HEK293 (cell line): ENCODE measurements at regions not wholly inside any gene's neighbourhood (a gene's known extent, or its start where the extent isn't known, plus 50 kb on each side); places are given as distances from the start of the nearest gene placed in this dataset.

Source experiments
- FEZF1 ChIP-seq: fragments of 450-650 bp; formaldehyde crosslinking; IDR thresholded peaks from 2 replicates; pipeline ENCODE4 v1.5.1; 2016; ENCODE audit warnings: missing biosample characterization, missing genetic modification characterization
- HOXC10 ChIP-seq: sonication (generic); formaldehyde crosslinking; IDR thresholded peaks from 2 replicates; pipeline ENCODE4 v1.8.1; 2023; ENCODE audit warnings: mild to moderate bottlenecking, missing genetic modification reagents
- IKZF3 ChIP-seq: fragments of 450-650 bp; IDR thresholded peaks from 2 replicates; pipeline ENCODE4 v1.5.0; 2018; ENCODE audit warnings: missing biosample characterization, mild to moderate bottlenecking, missing genetic modification characterization, moderate library complexity
- MYNN ChIP-seq: fragments of 450-650 bp; formaldehyde crosslinking; IDR thresholded peaks from 2 replicates; pipeline ENCODE4 v1.5.1; 2016; ENCODE audit warnings: missing biosample characterization, missing genetic modification characterization, borderline replicate concordance
- MZF1 ChIP-seq: fragments of 450-650 bp; formaldehyde crosslinking; IDR thresholded peaks from 2 replicates; pipeline ENCODE4 v1.5.1; 2017; ENCODE audit warnings: missing biosample characterization, missing genetic modification characterization, borderline replicate concordance
- ZFP3 ChIP-seq: fragments of 450-650 bp; formaldehyde crosslinking; IDR thresholded peaks from 2 replicates; pipeline ENCODE4 v1.5.1; 2016; ENCODE audit warnings: low read depth, missing biosample characterization, missing genetic modification characterization
- ZFP37 ChIP-seq: fragments of 450-650 bp; formaldehyde crosslinking; IDR thresholded peaks from 2 replicates; pipeline ENCODE4 v1.5.1; 2016; ENCODE audit warnings: missing biosample characterization, missing genetic modification characterization
- ZNF155 ChIP-seq: fragments of 450-650 bp; formaldehyde crosslinking; IDR thresholded peaks from 2 replicates; pipeline ENCODE4 v1.5.1; 2016; ENCODE audit warnings: missing biosample characterization, missing genetic modification characterization
- ZNF169 ChIP-seq: fragments of 450-650 bp; formaldehyde crosslinking; IDR thresholded peaks from 2 replicates; pipeline ENCODE4 v1.5.1; 2016; ENCODE audit warnings: missing biosample characterization, missing genetic modification characterization
- ZNF175 ChIP-seq: fragments of 450-650 bp; formaldehyde crosslinking; IDR thresholded peaks from 2 replicates; pipeline ENCODE4 v1.5.1; 2016; ENCODE audit warnings: missing biosample characterization, missing genetic modification characterization
- ZNF19 ChIP-seq: fragments of 450-650 bp; formaldehyde crosslinking; IDR thresholded peaks from 2 replicates; pipeline ENCODE4; 2016; ENCODE audit warnings: missing biosample characterization, missing genetic modification characterization, low read depth
- ZNF24 ChIP-seq: fragments of 450-650 bp; formaldehyde crosslinking; IDR thresholded peaks from 2 replicates; pipeline ENCODE4 v1.5.1; 2016; ENCODE audit warnings: missing biosample characterization, missing genetic modification characterization
- ZNF266 ChIP-seq: fragments of 450-650 bp; formaldehyde crosslinking; IDR thresholded peaks from 2 replicates; pipeline ENCODE4 v1.5.1; 2016; ENCODE audit warnings: missing biosample characterization, missing genetic modification characterization, low read depth
- ZNF394 ChIP-seq: fragments of 450-650 bp; formaldehyde crosslinking; IDR thresholded peaks from 2 replicates; pipeline ENCODE4 v1.5.1; 2016; ENCODE audit warnings: missing biosample characterization, missing genetic modification characterization, mild to moderate bottlenecking, moderate library complexity, borderline replicate concordance
- ZNF404 ChIP-seq: fragments of 450-650 bp; formaldehyde crosslinking; IDR thresholded peaks from 2 replicates; pipeline ENCODE4 v1.5.1; 2017; ENCODE audit warnings: missing biosample characterization, missing genetic modification characterization
- ZNF423 ChIP-seq: fragments of 450-650 bp; formaldehyde crosslinking; IDR thresholded peaks from 2 replicates; pipeline ENCODE4 v1.5.1; 2016; ENCODE audit warnings: missing biosample characterization, missing genetic modification characterization
- ZNF510 ChIP-seq: fragments of 450-650 bp; formaldehyde crosslinking; IDR thresholded peaks from 2 replicates; pipeline ENCODE4 v1.5.1; 2018; ENCODE audit warnings: mild to moderate bottlenecking, missing genetic modification characterization, missing biosample characterization; ENCODE audit not compliant: insufficient replicate concordance
- ZNF558 ChIP-seq: fragments of 450-650 bp; formaldehyde crosslinking; IDR thresholded peaks from 2 replicates; pipeline ENCODE4 v1.5.1; 2016; ENCODE audit warnings: missing biosample characterization, missing genetic modification characterization
- ZNF571 ChIP-seq: fragments of 450-650 bp; formaldehyde crosslinking; IDR thresholded peaks from 2 replicates; pipeline ENCODE4 v1.5.0; 2017; ENCODE audit warnings: missing biosample characterization, missing genetic modification characterization
- ZNF624 ChIP-seq: fragments of 450-650 bp; formaldehyde crosslinking; IDR thresholded peaks from 2 replicates; pipeline ENCODE4 v1.5.1; 2017; ENCODE audit warnings: missing biosample characterization, missing genetic modification characterization
- ZNF670 ChIP-seq: fragments of 450-650 bp; formaldehyde crosslinking; IDR thresholded peaks from 2 replicates; pipeline ENCODE4 v1.5.1; 2016; ENCODE audit warnings: missing biosample characterization, missing genetic modification characterization, low read depth
- ZNF792 ChIP-seq: fragments of 450-650 bp; formaldehyde crosslinking; IDR thresholded peaks from 2 replicates; pipeline ENCODE4 v1.5.1; 2016; ENCODE audit warnings: missing biosample characterization, missing genetic modification characterization
- TF ChIP-seq, protein P1 (sequence below): IDR thresholded peaks from 2 replicates; pipeline ENCODE4 v1.6.1; 2011; ENCODE audit warnings: mild to moderate bottlenecking, low read depth, low read length, borderline replicate concordance
- TF ChIP-seq, protein P2 (sequence below): fragments of 450-650 bp; formaldehyde crosslinking; IDR thresholded peaks from 2 replicates; pipeline ENCODE4 v1.5.1; 2016; ENCODE audit warnings: missing biosample characterization, missing genetic modification characterization
- TF ChIP-seq, protein P3 (sequence below): fragments of 450-650 bp; formaldehyde crosslinking; IDR thresholded peaks from 2 replicates; pipeline ENCODE4 v1.5.1; 2016; ENCODE audit warnings: missing biosample characterization, missing genetic modification characterization
- TF ChIP-seq, protein P4 (sequence below): fragments of 450-650 bp; formaldehyde crosslinking; IDR thresholded peaks from 2 replicates; pipeline ENCODE4 v1.5.1; 2016; ENCODE audit warnings: missing biosample characterization, missing genetic modification characterization
- TF ChIP-seq, protein P5 (sequence below): fragments of 450-650 bp; formaldehyde crosslinking; IDR thresholded peaks from 2 replicates; pipeline ENCODE4 v1.5.1; 2016; ENCODE audit warnings: missing biosample characterization, missing genetic modification characterization
- TF ChIP-seq, protein P6 (sequence below): fragments of 450-650 bp; formaldehyde crosslinking; IDR thresholded peaks from 2 replicates; pipeline ENCODE4 v1.5.1; 2016; ENCODE audit warnings: missing biosample characterization, missing genetic modification characterization
- TF ChIP-seq, protein P7 (sequence below): fragments of 450-650 bp; formaldehyde crosslinking; IDR thresholded peaks from 2 replicates; pipeline ENCODE4 v1.5.1; 2016; ENCODE audit warnings: missing biosample characterization, missing genetic modification characterization

DNA sequence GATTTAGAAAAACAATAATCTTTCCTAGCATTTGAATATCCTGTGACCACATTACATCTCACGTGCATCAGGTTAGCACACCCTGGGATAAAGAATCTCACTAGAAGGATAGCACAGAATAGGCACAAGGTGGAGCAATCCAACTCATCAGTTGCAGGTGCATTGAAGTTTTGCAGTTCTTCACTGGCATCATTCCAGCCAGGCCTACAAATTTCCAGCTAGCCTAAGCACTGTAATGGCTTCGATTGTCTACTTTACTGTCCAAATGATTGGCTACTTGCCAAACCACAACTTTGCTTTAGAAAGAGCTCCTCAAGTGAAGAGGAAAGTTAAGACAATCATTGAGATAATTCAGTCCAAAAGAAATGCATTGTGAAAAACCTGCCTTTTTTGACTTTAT is 89.5 kb downstream of the SPRY2 start (continued):
- TF ChIP-seq, protein P1, sequence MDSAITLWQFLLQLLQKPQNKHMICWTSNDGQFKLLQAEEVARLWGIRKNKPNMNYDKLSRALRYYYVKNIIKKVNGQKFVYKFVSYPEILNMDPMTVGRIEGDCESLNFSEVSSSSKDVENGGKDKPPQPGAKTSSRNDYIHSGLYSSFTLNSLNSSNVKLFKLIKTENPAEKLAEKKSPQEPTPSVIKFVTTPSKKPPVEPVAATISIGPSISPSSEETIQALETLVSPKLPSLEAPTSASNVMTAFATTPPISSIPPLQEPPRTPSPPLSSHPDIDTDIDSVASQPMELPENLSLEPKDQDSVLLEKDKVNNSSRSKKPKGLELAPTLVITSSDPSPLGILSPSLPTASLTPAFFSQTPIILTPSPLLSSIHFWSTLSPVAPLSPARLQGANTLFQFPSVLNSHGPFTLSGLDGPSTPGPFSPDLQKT = no peak
- no peak for TF ChIP-seq ZFP3 (tag by site-specific recombination)
- no peak for TF ChIP-seq ZNF571 (tag by site-specific recombination)
- TF ChIP-seq ZNF404 = no peak
- TF ChIP-seq, protein P2, sequence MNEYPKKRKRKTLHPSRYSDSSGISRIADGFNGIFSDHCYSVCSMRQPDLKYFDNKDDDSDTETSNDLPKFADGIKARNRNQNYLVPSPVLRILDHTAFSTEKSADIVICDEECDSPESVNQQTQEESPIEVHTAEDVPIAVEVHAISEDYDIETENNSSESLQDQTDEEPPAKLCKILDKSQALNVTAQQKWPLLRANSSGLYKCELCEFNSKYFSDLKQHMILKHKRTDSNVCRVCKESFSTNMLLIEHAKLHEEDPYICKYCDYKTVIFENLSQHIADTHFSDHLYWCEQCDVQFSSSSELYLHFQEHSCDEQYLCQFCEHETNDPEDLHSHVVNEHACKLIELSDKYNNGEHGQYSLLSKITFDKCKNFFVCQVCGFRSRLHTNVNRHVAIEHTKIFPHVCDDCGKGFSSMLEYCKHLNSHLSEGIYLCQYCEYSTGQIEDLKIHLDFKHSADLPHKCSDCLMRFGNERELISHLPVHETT (tag by site-specific recombination) = no peak
- no peak for TF ChIP-seq ZNF670 (tag by site-specific recombination)
- TF ChIP-seq, protein P3, sequence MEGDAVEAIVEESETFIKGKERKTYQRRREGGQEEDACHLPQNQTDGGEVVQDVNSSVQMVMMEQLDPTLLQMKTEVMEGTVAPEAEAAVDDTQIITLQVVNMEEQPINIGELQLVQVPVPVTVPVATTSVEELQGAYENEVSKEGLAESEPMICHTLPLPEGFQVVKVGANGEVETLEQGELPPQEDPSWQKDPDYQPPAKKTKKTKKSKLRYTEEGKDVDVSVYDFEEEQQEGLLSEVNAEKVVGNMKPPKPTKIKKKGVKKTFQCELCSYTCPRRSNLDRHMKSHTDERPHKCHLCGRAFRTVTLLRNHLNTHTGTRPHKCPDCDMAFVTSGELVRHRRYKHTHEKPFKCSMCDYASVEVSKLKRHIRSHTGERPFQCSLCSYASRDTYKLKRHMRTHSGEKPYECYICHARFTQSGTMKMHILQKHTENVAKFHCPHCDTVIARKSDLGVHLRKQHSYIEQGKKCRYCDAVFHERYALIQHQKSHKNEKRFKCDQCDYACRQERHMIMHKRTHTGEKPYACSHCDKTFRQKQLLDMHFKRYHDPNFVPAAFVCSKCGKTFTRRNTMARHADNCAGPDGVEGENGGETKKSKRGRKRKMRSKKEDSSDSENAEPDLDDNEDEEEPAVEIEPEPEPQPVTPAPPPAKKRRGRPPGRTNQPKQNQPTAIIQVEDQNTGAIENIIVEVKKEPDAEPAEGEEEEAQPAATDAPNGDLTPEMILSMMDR (tag by site-specific recombination) = no peak
- TF ChIP-seq, protein P4, sequence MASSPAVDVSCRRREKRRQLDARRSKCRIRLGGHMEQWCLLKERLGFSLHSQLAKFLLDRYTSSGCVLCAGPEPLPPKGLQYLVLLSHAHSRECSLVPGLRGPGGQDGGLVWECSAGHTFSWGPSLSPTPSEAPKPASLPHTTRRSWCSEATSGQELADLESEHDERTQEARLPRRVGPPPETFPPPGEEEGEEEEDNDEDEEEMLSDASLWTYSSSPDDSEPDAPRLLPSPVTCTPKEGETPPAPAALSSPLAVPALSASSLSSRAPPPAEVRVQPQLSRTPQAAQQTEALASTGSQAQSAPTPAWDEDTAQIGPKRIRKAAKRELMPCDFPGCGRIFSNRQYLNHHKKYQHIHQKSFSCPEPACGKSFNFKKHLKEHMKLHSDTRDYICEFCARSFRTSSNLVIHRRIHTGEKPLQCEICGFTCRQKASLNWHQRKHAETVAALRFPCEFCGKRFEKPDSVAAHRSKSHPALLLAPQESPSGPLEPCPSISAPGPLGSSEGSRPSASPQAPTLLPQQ (tag by site-specific recombination) = 0 out of 2 replicates have a peak, but pooled peaks have one; percentile 20
- 0 out of 2 replicates have a peak, but pooled peaks have one; percentile 33 for TF ChIP-seq ZNF24 (tag by site-specific recombination)
- TF ChIP-seq ZNF510 = no peak
- no peak for TF ChIP-seq ZFP37 (tag by site-specific recombination)
- TF ChIP-seq ZNF19 (tag by site-specific recombination) = no peak
- TF ChIP-seq, protein P5, sequence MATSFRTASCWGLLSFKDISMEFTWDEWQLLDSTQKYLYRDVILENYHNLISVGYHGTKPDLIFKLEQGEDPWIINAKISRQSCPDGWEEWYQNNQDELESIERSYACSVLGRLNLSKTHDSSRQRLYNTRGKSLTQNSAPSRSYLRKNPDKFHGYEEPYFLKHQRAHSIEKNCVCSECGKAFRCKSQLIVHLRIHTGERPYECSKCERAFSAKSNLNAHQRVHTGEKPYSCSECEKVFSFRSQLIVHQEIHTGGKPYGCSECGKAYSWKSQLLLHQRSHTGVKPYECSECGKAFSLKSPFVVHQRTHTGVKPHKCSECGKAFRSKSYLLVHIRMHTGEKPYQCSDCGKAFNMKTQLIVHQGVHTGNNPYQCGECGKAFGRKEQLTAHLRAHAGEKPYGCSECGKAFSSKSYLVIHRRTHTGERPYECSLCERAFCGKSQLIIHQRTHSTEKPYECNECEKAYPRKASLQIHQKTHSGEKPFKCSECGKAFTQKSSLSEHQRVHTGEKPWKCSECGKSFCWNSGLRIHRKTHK (tag by site-specific recombination) = no peak
- no peak for TF ChIP-seq ZNF423 (tag by site-specific recombination)
- no peak for TF ChIP-seq ZNF266 (tag by site-specific recombination)
- TF ChIP-seq, protein P6, sequence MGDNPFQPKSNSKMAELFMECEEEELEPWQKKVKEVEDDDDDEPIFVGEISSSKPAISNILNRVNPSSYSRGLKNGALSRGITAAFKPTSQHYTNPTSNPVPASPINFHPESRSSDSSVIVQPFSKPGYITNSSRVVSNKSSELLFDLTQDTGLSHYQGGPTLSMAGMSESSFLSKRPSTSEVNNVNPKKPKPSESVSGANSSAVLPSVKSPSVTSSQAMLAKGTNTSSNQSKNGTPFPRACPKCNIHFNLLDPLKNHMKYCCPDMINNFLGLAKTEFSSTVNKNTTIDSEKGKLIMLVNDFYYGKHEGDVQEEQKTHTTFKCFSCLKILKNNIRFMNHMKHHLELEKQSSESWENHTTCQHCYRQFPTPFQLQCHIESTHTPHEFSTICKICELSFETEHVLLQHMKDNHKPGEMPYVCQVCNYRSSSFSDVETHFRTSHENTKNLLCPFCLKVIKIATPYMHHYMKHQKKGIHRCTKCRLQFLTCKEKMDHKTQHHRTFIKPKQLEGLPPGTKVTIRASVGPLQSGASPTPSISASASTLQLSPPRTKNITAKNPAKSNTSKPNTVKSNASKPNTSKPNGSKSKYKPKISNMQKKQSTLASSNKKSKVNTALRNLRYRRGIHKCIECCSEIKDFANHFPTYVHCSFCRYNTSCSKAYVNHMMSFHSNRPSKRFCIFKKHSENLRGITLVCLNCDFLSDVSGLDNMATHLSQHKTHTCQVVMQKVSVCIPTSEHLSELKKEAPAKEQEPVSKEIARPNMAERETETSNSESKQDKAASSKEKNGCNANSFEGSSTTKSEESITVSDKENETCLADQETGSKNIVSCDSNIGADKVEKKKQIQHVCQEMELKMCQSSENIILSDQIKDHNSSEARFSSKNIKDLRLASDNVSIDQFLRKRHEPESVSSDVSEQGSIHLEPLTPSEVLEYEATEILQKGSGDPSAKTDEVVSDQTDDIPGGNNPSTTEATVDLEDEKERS = 0 out of 2 replicates have a peak, but pooled peaks have one; percentile 28
- TF ChIP-seq MYNN (tag by site-specific recombination) = no peak
- TF ChIP-seq HOXC10 (CRISPR knock-in tag) = no peak
- no peak for TF ChIP-seq ZNF175 (tag by site-specific recombination)
- TF ChIP-seq ZNF394 (tag by site-specific recombination) = no peak
- peak; percentile 64; the same call in 1 of the 2 replicates for TF ChIP-seq MZF1
- no peak; the same call in 1 of the 2 replicates for TF ChIP-seq IKZF3 (tag by site-specific recombination)
- no peak for TF ChIP-seq ZNF155 (tag by site-specific recombination)
- no peak for TF ChIP-seq ZNF624 (tag by site-specific recombination)
- no peak for TF ChIP-seq ZNF792 (tag by site-specific recombination)
- no peak for TF ChIP-seq ZNF558 (tag by site-specific recombination)
- TF ChIP-seq ZNF169 (tag by site-specific recombination) = no peak
- TF ChIP-seq FEZF1 (tag by site-specific recombination) = peak; percentile 82
- TF ChIP-seq, protein P7, sequence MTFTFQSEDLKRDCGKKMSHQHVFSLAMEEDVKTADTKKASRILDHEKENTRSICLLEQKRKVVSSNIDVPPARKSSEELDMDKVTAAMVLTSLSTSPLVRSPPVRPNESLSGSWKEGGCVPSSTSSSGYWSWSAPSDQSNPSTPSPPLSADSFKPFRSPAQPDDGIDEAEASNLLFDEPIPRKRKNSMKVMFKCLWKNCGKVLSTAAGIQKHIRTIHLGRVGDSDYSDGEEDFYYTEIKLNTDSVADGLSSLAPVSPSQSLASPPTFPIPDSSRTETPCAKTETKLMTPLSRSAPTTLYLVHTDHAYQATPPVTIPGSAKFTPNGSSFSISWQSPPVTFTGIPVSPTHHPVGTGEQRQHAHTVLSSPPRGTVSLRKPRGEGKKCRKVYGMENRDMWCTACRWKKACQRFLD (tag by site-specific recombination) = no peak
